Keratinocyte (primary cell): ENCODE measurements at regions not wholly inside any gene's neighbourhood (a gene's known extent, or its start where the extent isn't known, plus 50 kb on each side); places are given as distances from the start of the nearest gene placed in this dataset.

Experiments
- DNase-seq: peaks from one replicate; pipeline ENCODE4 v3.0.0-alpha.2; 2011; ENCODE audit warnings: low read depth, missing footprints, low spot score
- FAIRE-seq: peaks from 2 replicates; lab custom pipeline; 2011; peaks lifted over from hg19 to GRCh38; lab: Jason Lieb, UNC
- H2AFZ ChIP-seq: 2 replicates; pipeline ENCODE4 v1.6.0; 2012; ENCODE audit warnings: low read length, control low read depth, inconsistent platforms; ENCODE audit not compliant: control insufficient read depth
- H3K27ac ChIP-seq: 2 replicates; pipeline ENCODE4 v1.5.1; 2011; ENCODE audit warnings: low read length; ENCODE audit not compliant: control insufficient read depth, insufficient read depth
- H3K27me3 ChIP-seq: 3 replicates; pipeline ENCODE4 v1.6.0; 2011; ENCODE audit warnings: low read length; ENCODE audit not compliant: control insufficient read depth, insufficient read depth; ENCODE audit errors: extremely low read depth
- H3K36me3 ChIP-seq, 2 experiments: 2 replicates in 1 of 2; 3 replicates in 1 of 2; pipeline ENCODE4 v1.5.1; 2011; ENCODE audit warnings: low read length in 2 of 2, mild to moderate bottlenecking in 1 of 2; ENCODE audit not compliant: control insufficient read depth in 2 of 2, insufficient read depth in 2 of 2; ENCODE audit errors: extremely low read depth in 1 of 2
- H3K4me1 ChIP-seq: 3 replicates; pipeline ENCODE4 v1.5.1; 2011; ENCODE audit warnings: low read length; ENCODE audit not compliant: control insufficient read depth, insufficient read depth; ENCODE audit errors: extremely low read depth
- H3K4me2 ChIP-seq: 3 replicates; pipeline ENCODE4 v1.6.0; 2011; ENCODE audit warnings: low read depth, low read length; ENCODE audit not compliant: control insufficient read depth, insufficient read depth; ENCODE audit errors: extremely low read depth
- H3K4me3 ChIP-seq, 3 experiments: fragments of 200-600 bp in 1 of 3; sonication (generic) in 1 of 3; 2 replicates in 2 of 3; 3 replicates in 1 of 3; pipeline ENCODE4 v1.5.1; 2011 to 2016; ENCODE audit warnings: low read length in 3 of 3, mild to moderate bottlenecking in 3 of 3, control low read depth in 2 of 3, inconsistent platforms in 1 of 3, low read depth in 1 of 3, mixed read lengths in 1 of 3, mixed run types in 1 of 3, moderate library complexity in 1 of 3; ENCODE audit not compliant: control insufficient read depth in 2 of 3, insufficient read depth in 2 of 3; ENCODE audit errors: extremely low read depth in 1 of 3
- H3K79me2 ChIP-seq: 2 replicates; pipeline ENCODE4 v1.6.0; 2012; ENCODE audit warnings: low read length; ENCODE audit not compliant: control insufficient read depth, insufficient read depth
- H3K9ac ChIP-seq: 3 replicates; pipeline ENCODE4 v1.6.0; 2011; ENCODE audit warnings: low read length; ENCODE audit not compliant: control insufficient read depth, insufficient read depth; ENCODE audit errors: extremely low read depth
- H3K9me1 ChIP-seq: 3 replicates; pipeline ENCODE4 v1.6.0; 2011; ENCODE audit warnings: low read length; ENCODE audit not compliant: control insufficient read depth, insufficient read depth; ENCODE audit errors: extremely low read depth
- H3K9me3 ChIP-seq: 2 replicates; pipeline ENCODE4 v1.5.1; 2012; ENCODE audit warnings: low read depth, low read length; ENCODE audit not compliant: control insufficient read depth
- H4K20me1 ChIP-seq: 3 replicates; pipeline ENCODE4 v1.6.0; 2011; ENCODE audit warnings: low read length; ENCODE audit not compliant: control insufficient read depth, insufficient read depth; ENCODE audit errors: extremely low read depth
- CTCF ChIP-seq, 3 experiments: IDR thresholded peaks in 1 of 3; conservative IDR thresholded peaks in 1 of 3; optimal IDR thresholded peaks in 1 of 3; 2 replicates in 2 of 3; 3 replicates in 1 of 3; pipeline versions ENCODE3 to v1.5.1; 2011; ENCODE audit warnings: low read length in 3 of 3, mild to moderate bottlenecking in 3 of 3, moderate library complexity in 2 of 3, control low read depth in 1 of 3, inconsistent platforms in 1 of 3; ENCODE audit not compliant: insufficient read depth in 2 of 3; ENCODE audit errors: extremely low read depth in 1 of 3
- EZH2 ChIP-seq: IDR thresholded peaks from one replicate; pipeline ENCODE4 v1.6.1; 2012; ENCODE audit warnings: inconsistent platforms, mild to moderate bottlenecking, low read length, moderate library complexity
- dilution Hi-C: fragments of 300-500 bp; cut with MboI; formaldehyde crosslinking; loops from one replicate; pipeline ENCODE4 v1.7.0; 2020; ENCODE audit warnings: low sequenced_read_pairs; ENCODE audit not compliant: extremely low pct_ligation_motif_present

DNA sequence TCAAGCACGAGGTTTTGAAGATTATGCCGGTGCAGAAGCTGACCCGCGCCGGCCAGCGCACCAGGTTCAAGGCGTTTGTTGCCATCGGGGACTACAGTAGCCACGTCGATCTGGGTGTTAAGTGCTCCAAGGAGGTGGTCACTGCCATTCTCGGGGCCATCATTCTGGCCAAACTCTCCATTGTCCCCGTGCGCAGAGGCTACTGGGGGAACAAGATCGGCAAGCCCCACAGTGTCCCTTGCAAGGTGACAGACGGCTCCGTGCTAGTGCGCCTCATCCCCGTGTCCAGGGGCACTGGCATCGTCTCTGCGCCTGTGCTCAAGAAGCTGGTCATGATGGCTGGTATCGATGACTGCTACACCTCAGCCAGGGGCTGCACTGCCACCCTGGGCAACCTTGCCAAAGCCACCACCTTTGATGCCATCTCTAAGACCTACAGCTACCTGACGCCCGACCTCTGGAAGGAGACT lies 284.7 kb downstream of the GPR37 start:
- no peak for FAIRE-seq

GRCh38 chr7:124480036-124480820 lies 285.4 kb downstream of the GPR37 start:
- no peaks in the 10 kb centered on the region for H3K9me1 ChIP-seq
- H4K20me1 ChIP-seq = no peaks in the 10 kb centered on the region
- H3K79me2 ChIP-seq = no peaks in the 10 kb centered on the region
- no peak overlapping the region for H3K4me2 ChIP-seq
- no peak for TF ChIP-seq EZH2
- TF ChIP-seq CTCF (optimal IDR thresholded peaks at IDR 0.05 in 1 of 3, IDR thresholded peaks at IDR 0.05 in 1 of 3, conservative IDR thresholded peaks at IDR 0.05 in 1 of 3; ENCODE audit: extremely low read depth in 1 of 3, insufficient read depth in 2 of 3, low read length in 3 of 3) = no peak
- H3K9me3 ChIP-seq = no peaks in the 10 kb centered on the region
- H2AFZ ChIP-seq = no peak overlapping the region
- H3K36me3 ChIP-seq = no peaks in the 10 kb centered on the region
- H3K9ac ChIP-seq = no peak overlapping the region
- no peaks in the 10 kb centered on the region for H3K27me3 ChIP-seq
- no peaks in the 10 kb centered on the region for H3K4me1 ChIP-seq
- DNase-seq = no peak
- no peak for FAIRE-seq
- dilution Hi-C loops = no loop called here
- no peak overlapping the region for H3K27ac ChIP-seq
- no peak overlapping the region for H3K4me3 ChIP-seq

More for the DNA sequence above, 284.7 kb downstream of the GPR37 start:
- H3K4me2 ChIP-seq = no peak overlapping the region
- TF ChIP-seq CTCF (optimal IDR thresholded peaks at IDR 0.05 in 1 of 3, IDR thresholded peaks at IDR 0.05 in 1 of 3, conservative IDR thresholded peaks at IDR 0.05 in 1 of 3; ENCODE audit: extremely low read depth in 1 of 3, insufficient read depth in 2 of 3, low read length in 3 of 3) (no peak), EZH2 (no peak)
- no peaks in the 10 kb centered on the region for H3K27me3 ChIP-seq
- H3K27ac ChIP-seq = no peak overlapping the region
- H3K4me1 ChIP-seq = no peaks in the 10 kb centered on the region
- no peak overlapping the region for H3K4me3 ChIP-seq
- H3K9me1 ChIP-seq = no peaks in the 10 kb centered on the region
- no peak for DNase-seq
- H3K9ac ChIP-seq = no peak overlapping the region
- H4K20me1 ChIP-seq = no peaks in the 10 kb centered on the region
- H3K79me2 ChIP-seq = no peaks in the 10 kb centered on the region
- no peak overlapping the region for H2AFZ ChIP-seq
- H3K9me3 ChIP-seq = no peaks in the 10 kb centered on the region
- no peaks in the 10 kb centered on the region for H3K36me3 ChIP-seq
- dilution Hi-C loops = no loop called here
